ENCODE measurements at regions not wholly inside any gene's neighbourhood (a gene's known extent, or its start where the extent isn't known, plus 50 kb on each side); places are given as distances from the start of the nearest gene placed in this dataset.

GRCh38 chr1:172895761-172896160 lies 155.0 kb downstream of the TNFSF18 start:
- intact Hi-C loops (cut with DNase I) = no loop called here
- no peak for ATAC-seq (ENCODE audit: poor library complexity)
- no peak for DNase-seq

- no peak for DNase-seq
- ATAC-seq (ENCODE audit: poor library complexity) = no peak
- intact Hi-C loops (cut with DNase I) = no loop called here
These were observed 153.0 kb downstream of the TNFSF18 start for GRCh38 chr1:172897738-172898137.

- no peak for DNase-seq
- intact Hi-C loops (cut with DNase I) = no loop called here
- ATAC-seq (ENCODE audit: poor library complexity) = no peak
These were observed 151.9 kb downstream of the TNFSF18 start for GRCh38 chr1:172898866-172899265.

- ATAC-seq (ENCODE audit: poor library complexity) (no peak), DNase-seq (no peak)
- intact Hi-C loops (cut with DNase I) = no loop called here
These were observed 150.3 kb downstream of the TNFSF18 start for GRCh38 chr1:172900376-172900997.

- no peak for ATAC-seq (ENCODE audit: poor library complexity)
- intact Hi-C loops (cut with DNase I) = no loop called here
- no peak for DNase-seq
These were observed 148.5 kb downstream of the TNFSF18 start for GRCh38 chr1:172902200-172902599.

- ATAC-seq (ENCODE audit: poor library complexity) (no peak), DNase-seq (no peak)
- intact Hi-C loops (cut with DNase I) = no loop called here
These were observed 147.8 kb downstream of the TNFSF18 start for GRCh38 chr1:172902861-172903381.

GRCh38 chr1:172903581-172904220 lies 147.0 kb downstream of the TNFSF18 start:
- DNase-seq (no peak), ATAC-seq (ENCODE audit: poor library complexity) (no peak)
- intact Hi-C loops (cut with DNase I) = no loop called here

- no peak for ATAC-seq (ENCODE audit: poor library complexity)
- intact Hi-C loops (cut with DNase I) = no loop called here
- DNase-seq = no peak
These were observed 145.3 kb downstream of the TNFSF18 start for GRCh38 chr1:172905452-172905851.

GRCh38 chr1:172906778-172907592 lies 143.8 kb downstream of the TNFSF18 start:
- intact Hi-C loops (cut with DNase I) = no loop called here
- ATAC-seq (ENCODE audit: poor library complexity) (no peak), DNase-seq (no peak)

GRCh38 chr1:172907834-172908326 lies 142.9 kb downstream of the TNFSF18 start:
- no peak for DNase-seq
- ATAC-seq (ENCODE audit: poor library complexity) = no peak
- intact Hi-C loops (cut with DNase I) = no loop called here

- intact Hi-C loops (cut with DNase I) = no loop called here
- DNase-seq (no peak), ATAC-seq (ENCODE audit: poor library complexity) (no peak)
These were observed 141.0 kb downstream of the TNFSF18 start for GRCh38 chr1:172909606-172910326.

- ATAC-seq (ENCODE audit: poor library complexity) (no peak), DNase-seq (no peak)
- intact Hi-C loops (cut with DNase I) = no loop called here
These were observed 137.9 kb downstream of the TNFSF18 start for GRCh38 chr1:172912765-172913260.

GRCh38 chr1:172914501-172915144 lies 136.1 kb downstream of the TNFSF18 start:
- intact Hi-C loops (cut with DNase I) = no loop called here
- no peak for ATAC-seq (ENCODE audit: poor library complexity)
- DNase-seq = no peak

- DNase-seq = no peak
- intact Hi-C loops (cut with DNase I) = no loop called here
- no peak for ATAC-seq (ENCODE audit: poor library complexity)
These were observed 135.5 kb downstream of the TNFSF18 start for GRCh38 chr1:172915271-172915670.

- ATAC-seq (ENCODE audit: poor library complexity) (no peak), DNase-seq (no peak)
- intact Hi-C loops (cut with DNase I) = no loop called here
These were observed 134.6 kb downstream of the TNFSF18 start for GRCh38 chr1:172916116-172916515.

- no peak for ATAC-seq (ENCODE audit: poor library complexity)
- no peak for DNase-seq
- intact Hi-C loops (cut with DNase I) = no loop called here
These were observed 132.8 kb downstream of the TNFSF18 start for GRCh38 chr1:172917972-172918371.

GRCh38 chr1:172918478-172918877 lies 132.3 kb downstream of the TNFSF18 start:
- ATAC-seq (ENCODE audit: poor library complexity) (no peak), DNase-seq (no peak)
- intact Hi-C loops (cut with DNase I) = no loop called here

- intact Hi-C loops (cut with DNase I) = no loop called here
- no peak for DNase-seq
- ATAC-seq (ENCODE audit: poor library complexity) = no peak
These were observed 124.7 kb downstream of the TNFSF18 start for GRCh38 chr1:172926070-172926469.
